ENCODE measurements at regions not wholly inside any gene's neighbourhood (a gene's known extent, or its start where the extent isn't known, plus 50 kb on each side); places are given as distances from the start of the nearest gene placed in this dataset.
"Not testable (repeated sequence)": the region's sequence is repeated elsewhere in the genome, so short reads cannot be mapped to it uniquely, and the experiment has no call there.

DNA sequence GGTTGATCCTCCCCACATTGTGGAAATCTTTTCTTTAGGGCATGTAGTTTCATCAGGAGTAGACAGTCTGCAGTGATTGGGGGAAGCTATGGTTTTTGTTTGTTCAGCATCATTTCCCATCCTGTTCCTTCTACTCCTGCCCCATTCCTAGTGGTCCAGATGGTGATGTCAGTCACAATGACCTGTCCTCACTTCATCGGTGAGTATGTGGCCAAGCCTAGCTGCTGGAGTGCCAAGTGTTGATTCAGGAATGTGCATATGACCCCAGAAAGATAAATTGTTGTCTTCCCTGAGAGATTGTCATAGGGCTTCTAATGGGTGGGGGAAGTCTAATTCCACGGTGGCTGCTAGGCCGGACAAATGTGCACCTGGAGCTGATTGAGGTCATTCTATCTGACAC, 130.6 kb upstream of the FAT1 start:
- TF ChIP-seq, protein P1, sequence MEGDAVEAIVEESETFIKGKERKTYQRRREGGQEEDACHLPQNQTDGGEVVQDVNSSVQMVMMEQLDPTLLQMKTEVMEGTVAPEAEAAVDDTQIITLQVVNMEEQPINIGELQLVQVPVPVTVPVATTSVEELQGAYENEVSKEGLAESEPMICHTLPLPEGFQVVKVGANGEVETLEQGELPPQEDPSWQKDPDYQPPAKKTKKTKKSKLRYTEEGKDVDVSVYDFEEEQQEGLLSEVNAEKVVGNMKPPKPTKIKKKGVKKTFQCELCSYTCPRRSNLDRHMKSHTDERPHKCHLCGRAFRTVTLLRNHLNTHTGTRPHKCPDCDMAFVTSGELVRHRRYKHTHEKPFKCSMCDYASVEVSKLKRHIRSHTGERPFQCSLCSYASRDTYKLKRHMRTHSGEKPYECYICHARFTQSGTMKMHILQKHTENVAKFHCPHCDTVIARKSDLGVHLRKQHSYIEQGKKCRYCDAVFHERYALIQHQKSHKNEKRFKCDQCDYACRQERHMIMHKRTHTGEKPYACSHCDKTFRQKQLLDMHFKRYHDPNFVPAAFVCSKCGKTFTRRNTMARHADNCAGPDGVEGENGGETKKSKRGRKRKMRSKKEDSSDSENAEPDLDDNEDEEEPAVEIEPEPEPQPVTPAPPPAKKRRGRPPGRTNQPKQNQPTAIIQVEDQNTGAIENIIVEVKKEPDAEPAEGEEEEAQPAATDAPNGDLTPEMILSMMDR (IDR thresholded peaks at IDR 0.05; ENCODE audit: extremely low read depth, insufficient read depth, missing control alignments), result no peak
- in situ Hi-C loops (cut with MboI; ENCODE audit: low pct_unique_long_range_greater_than_20kb, low sequenced_read_pairs, unreplicated experiment), result no loop called here
- no peak for DNase-seq (ENCODE audit: low spot score)

DNA sequence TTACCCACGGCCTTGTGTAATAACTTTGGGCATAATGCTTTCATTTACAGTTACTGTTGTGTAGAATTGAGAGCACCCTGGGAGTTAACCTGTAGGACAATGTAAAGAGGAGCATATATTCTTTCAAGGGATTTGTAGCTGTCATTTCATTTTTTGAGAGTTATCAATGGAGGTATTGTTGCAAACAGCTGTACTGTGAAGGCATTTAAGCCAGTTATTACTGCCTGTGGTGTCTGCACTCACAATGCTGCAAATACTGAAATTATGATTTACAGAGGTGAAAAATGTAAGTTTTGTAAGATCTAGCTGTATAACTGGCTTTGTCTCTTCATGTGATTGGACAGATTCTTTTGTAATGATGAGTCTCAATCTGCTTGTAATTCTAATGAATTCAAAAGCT, 131.5 kb upstream of the FAT1 start:
- no peak for DNase-seq (ENCODE audit: low spot score)
- TF ChIP-seq, protein P1 (IDR thresholded peaks at IDR 0.05; ENCODE audit: extremely low read depth, insufficient read depth, missing control alignments), result no peak
- in situ Hi-C loops (cut with MboI; ENCODE audit: low pct_unique_long_range_greater_than_20kb, low sequenced_read_pairs, unreplicated experiment), result no loop called here

DNA sequence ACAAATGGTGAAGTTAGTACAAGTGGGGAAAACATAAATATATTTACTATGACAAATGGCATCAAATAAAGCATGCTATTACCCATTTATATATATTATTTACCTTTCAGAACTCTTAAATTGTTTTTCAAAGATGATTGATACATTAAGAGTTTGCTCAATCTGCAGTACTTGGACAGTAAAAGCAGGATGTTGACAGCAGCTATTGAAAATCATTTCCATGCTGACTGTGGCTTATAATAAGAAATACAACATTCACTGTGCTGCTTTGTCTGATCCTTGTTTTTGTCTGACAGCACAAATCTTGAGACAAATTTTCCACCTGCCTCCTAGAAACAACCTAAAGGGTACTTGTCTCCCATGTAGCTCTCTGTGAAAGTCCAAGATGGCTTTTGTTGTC, 134.1 kb upstream of the FAT1 start:
- in situ Hi-C loops (cut with MboI; ENCODE audit: low pct_unique_long_range_greater_than_20kb, low sequenced_read_pairs, unreplicated experiment), result no loop called here
- no peak for DNase-seq (ENCODE audit: low spot score)
- TF ChIP-seq, protein P1 (IDR thresholded peaks at IDR 0.05; ENCODE audit: extremely low read depth, insufficient read depth, missing control alignments), result no peak

DNA sequence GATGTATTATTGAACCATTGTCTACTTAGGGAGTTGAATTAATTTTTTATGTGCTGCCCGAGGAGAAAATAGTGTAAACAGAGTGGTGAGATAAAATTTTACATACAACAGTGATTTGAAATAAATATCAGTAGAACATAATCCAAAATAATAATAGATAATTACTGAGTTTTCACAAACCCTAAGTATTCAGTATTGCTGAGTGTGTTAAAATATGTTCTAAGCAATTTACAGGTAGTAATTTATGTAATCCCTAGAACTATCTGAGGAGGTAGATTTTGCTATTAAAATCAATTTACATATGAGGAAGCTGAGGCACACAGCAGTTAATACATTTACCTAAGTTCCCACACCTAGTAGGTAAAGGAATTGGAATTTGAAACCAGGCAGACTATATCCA, 134.7 kb upstream of the FAT1 start:
- in situ Hi-C loops (cut with MboI; ENCODE audit: low pct_unique_long_range_greater_than_20kb, low sequenced_read_pairs, unreplicated experiment), result no loop called here
- TF ChIP-seq, protein P1 (IDR thresholded peaks at IDR 0.05; ENCODE audit: extremely low read depth, insufficient read depth, missing control alignments), result no peak
- no peak for DNase-seq (ENCODE audit: low spot score)

DNA sequence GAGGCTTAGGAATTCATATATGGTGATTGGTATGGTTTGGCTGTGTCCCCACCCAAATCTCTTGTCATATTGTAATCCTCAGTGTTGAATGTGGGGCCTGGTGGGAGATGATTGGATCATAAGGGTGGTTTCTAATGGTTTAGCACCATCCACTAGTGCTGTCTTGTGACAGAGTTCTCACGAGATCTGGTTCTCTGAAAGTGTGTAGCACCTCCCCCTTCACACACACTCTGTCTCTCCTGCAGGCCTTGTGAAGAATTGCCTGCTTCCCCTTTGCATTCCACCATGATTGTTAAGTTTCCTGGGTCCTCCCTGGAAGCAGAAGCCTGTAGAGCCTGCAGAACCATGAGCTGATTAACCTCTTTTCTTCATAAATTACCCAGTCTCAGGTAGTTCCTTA, 135.8 kb upstream of the FAT1 start:
- in situ Hi-C loops (cut with MboI; ENCODE audit: low pct_unique_long_range_greater_than_20kb, low sequenced_read_pairs, unreplicated experiment), result no loop called here
- TF ChIP-seq, protein P1 (IDR thresholded peaks at IDR 0.05; ENCODE audit: extremely low read depth, insufficient read depth, missing control alignments), result no peak
- DNase-seq (ENCODE audit: low spot score), result no peak

DNA sequence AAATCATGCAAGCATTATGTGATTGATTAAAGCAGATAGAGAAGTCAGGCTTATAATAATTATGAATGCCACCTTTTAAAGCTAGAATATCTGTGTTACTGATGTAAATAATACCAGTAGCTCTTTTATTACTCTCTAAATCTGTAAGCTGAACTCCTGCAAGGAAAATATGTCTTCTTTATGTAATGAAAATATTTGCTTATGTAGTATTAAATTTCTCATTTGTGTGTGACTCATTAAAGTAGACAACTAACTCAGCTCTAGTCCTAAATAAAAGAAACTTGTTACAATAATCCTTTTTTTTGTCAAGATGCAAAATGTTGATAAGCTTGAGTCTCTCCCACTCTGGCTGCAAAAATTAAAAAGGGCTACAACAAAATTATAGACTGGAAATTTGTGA, 137.7 kb upstream of the FAT1 start:
- TF ChIP-seq, protein P1 (IDR thresholded peaks at IDR 0.05; ENCODE audit: extremely low read depth, insufficient read depth, missing control alignments), result no peak
- in situ Hi-C loops (cut with MboI; ENCODE audit: low pct_unique_long_range_greater_than_20kb, low sequenced_read_pairs, unreplicated experiment), result no loop called here
- DNase-seq (ENCODE audit: low spot score), result no peak

DNA sequence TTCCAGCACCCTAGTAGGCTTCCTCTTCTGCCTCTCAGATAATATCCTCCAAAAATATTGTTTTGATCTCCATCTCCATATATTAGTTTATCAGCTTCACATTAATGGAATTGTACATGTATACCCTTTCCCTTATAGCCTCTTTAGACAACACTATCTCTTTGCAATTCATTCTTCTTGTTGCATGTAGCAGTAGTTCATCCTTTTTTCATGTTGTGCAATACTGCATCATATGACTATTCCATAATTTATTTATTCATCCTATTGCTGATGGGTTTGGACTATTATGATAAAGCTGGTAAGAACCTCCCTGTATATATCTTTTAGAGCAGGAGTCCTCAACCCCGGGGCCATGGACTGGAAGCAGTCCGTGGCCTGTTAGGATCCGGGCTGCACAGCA, 148.2 kb upstream of the FAT1 start:
- DNase-seq (ENCODE audit: low spot score), result no peak
- TF ChIP-seq, protein P1 (IDR thresholded peaks at IDR 0.05; ENCODE audit: extremely low read depth, insufficient read depth, missing control alignments), result no peak
- in situ Hi-C loops (cut with MboI; ENCODE audit: low pct_unique_long_range_greater_than_20kb, low sequenced_read_pairs, unreplicated experiment), result no loop called here

DNA sequence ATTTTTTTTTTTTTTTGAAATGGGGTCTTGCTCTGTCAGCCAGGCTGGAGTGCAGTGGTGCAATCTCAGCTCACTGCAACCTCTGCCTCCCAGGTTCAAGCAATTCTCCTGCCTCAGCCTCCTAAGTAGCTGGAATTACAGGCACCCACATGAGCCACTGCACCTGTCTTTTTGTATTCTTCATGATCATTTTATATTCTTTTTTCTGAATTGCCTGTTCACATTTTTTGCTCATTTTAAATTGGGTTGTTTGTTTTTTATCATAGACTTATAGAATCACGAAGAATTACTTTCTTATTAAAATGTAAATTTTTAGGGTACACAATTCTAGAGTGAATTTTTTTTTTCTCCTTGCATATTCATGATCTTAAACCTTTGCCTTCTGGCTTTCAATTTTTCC, 149.4 kb upstream of the FAT1 start:
- DNase-seq (ENCODE audit: low spot score); in situ Hi-C loops (cut with MboI; ENCODE audit: low pct_unique_long_range_greater_than_20kb, low sequenced_read_pairs, unreplicated experiment): not testable (repeated sequence)

Measured in GM13977 (cell line).